ENCODE measurements at regions not wholly inside any gene's neighbourhood (a gene's known extent, or its start where the extent isn't known, plus 50 kb on each side); places are given as distances from the start of the nearest gene placed in this dataset.

GRCh38 chr2:57444752-57445430 lies 601.7 kb upstream of the VRK2 start:
- in situ Hi-C loops (cut with MboI; ENCODE audit: low sequenced_read_pairs, unreplicated experiment): no loop called here
- no peak for TF ChIP-seq CTCF (IDR thresholded peaks at IDR 0.05; ENCODE audit: borderline replicate concordance, control extremely low read depth, extremely low read depth, insufficient read depth, missing control alignments)
- DNase-seq (ENCODE audit: low spot score): no peak

- no peak for TF ChIP-seq CTCF (IDR thresholded peaks at IDR 0.05; ENCODE audit: borderline replicate concordance, control extremely low read depth, extremely low read depth, insufficient read depth, missing control alignments)
- in situ Hi-C loops (cut with MboI; ENCODE audit: low sequenced_read_pairs, unreplicated experiment): no loop called here
- no peak for DNase-seq (ENCODE audit: low spot score)
These were observed 597.8 kb upstream of the VRK2 start for GRCh38 chr2:57448816-57449215.

GRCh38 chr2:57450170-57450569 lies 596.4 kb upstream of the VRK2 start:
- DNase-seq (ENCODE audit: low spot score): peak; percentile 52
- in situ Hi-C loops (cut with MboI; ENCODE audit: low sequenced_read_pairs, unreplicated experiment): no loop called here
- TF ChIP-seq CTCF (IDR thresholded peaks at IDR 0.05; ENCODE audit: borderline replicate concordance, control extremely low read depth, extremely low read depth, insufficient read depth, missing control alignments): no peak

- no peak for DNase-seq (ENCODE audit: low spot score)
- in situ Hi-C loops (cut with MboI; ENCODE audit: low sequenced_read_pairs, unreplicated experiment): no loop called here
- TF ChIP-seq CTCF (IDR thresholded peaks at IDR 0.05; ENCODE audit: borderline replicate concordance, control extremely low read depth, extremely low read depth, insufficient read depth, missing control alignments): no peak
These were observed 594.0 kb upstream of the VRK2 start for GRCh38 chr2:57452634-57453033.

- DNase-seq (ENCODE audit: low spot score): no peak
- no peak for TF ChIP-seq CTCF (IDR thresholded peaks at IDR 0.05; ENCODE audit: borderline replicate concordance, control extremely low read depth, extremely low read depth, insufficient read depth, missing control alignments)
- in situ Hi-C loops (cut with MboI; ENCODE audit: low sequenced_read_pairs, unreplicated experiment): no loop called here
These were observed 592.7 kb upstream of the VRK2 start for GRCh38 chr2:57453945-57454344.

- no peak for TF ChIP-seq CTCF (IDR thresholded peaks at IDR 0.05; ENCODE audit: borderline replicate concordance, control extremely low read depth, extremely low read depth, insufficient read depth, missing control alignments)
- in situ Hi-C loops (cut with MboI; ENCODE audit: low sequenced_read_pairs, unreplicated experiment): no loop called here
- no peak for DNase-seq (ENCODE audit: low spot score)
These were observed 586.0 kb upstream of the VRK2 start for GRCh38 chr2:57460396-57461276.

Data from GM13976 (cell line).